Esophagus muscularis mucosa (tissue), 3 donors: ENCODE measurements at regions not wholly inside any gene's neighbourhood (a gene's known extent, or its start where the extent isn't known, plus 50 kb on each side); places are given as distances from the start of the nearest gene placed in this dataset.

ENCODE experiments used
- POLR2AphosphoS5 ChIP-seq, 2 donors: sonication (generic); formaldehyde crosslinking; IDR thresholded peaks; one replicate each; pipeline ENCODE4 v1.6.1; 2017; ENCODE audit warnings: antibody characterized with exemption in 2 of 2
- TF ChIP-seq, protein P1 (sequence below), 3 experiments: fragments of 200-600 bp in 2 of 3; fragments of 450-650 bp in 1 of 3; sonication (generic) in 2 of 3; IDR thresholded peaks; one replicate each; pipeline ENCODE4 v1.5.1; 2017 to 2019; ENCODE audit warnings: antibody characterized with exemption in 3 of 3, mild to moderate bottlenecking in 2 of 3, moderate library complexity in 1 of 3

DNA sequence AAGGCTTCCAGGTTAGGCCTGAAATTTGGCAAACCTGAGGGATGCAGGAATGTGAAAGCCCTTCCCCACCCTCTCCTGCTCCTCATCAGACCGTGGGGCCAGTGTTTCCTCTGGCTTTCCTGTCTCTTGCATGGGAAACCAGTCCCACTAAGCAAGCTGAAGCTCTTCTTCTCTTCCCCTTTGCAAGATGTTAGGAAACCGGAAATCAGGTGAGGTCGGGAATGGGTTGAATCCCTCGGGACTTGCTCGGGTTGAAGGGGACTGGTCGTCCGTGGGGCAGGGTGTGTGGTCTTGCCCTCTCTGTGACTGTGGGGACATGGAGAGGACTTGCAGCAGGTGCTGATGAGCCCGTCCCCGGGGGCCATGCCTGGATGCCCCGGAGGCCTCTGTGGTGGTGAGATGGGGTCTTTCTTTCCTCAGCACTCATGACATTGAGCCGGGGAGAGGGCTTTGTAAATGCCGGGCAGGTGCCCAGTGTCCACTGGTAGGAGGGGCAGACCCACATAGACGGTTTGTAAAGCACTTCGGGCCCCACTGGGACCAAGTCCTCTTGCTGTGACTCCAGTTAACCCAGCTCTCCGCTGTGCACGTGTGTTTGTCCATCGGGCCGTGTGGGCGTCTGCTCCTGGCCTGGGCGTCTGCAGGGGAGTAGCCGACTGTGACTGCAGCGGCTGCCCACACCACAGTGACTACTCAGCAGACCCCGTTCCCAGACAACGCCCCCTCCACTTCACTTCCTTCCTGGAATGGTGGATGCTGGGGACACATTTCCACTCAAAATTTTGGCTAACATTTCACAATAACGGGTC lies 373.9 kb downstream of the GLRX3 start:
- TF ChIP-seq, protein P1, sequence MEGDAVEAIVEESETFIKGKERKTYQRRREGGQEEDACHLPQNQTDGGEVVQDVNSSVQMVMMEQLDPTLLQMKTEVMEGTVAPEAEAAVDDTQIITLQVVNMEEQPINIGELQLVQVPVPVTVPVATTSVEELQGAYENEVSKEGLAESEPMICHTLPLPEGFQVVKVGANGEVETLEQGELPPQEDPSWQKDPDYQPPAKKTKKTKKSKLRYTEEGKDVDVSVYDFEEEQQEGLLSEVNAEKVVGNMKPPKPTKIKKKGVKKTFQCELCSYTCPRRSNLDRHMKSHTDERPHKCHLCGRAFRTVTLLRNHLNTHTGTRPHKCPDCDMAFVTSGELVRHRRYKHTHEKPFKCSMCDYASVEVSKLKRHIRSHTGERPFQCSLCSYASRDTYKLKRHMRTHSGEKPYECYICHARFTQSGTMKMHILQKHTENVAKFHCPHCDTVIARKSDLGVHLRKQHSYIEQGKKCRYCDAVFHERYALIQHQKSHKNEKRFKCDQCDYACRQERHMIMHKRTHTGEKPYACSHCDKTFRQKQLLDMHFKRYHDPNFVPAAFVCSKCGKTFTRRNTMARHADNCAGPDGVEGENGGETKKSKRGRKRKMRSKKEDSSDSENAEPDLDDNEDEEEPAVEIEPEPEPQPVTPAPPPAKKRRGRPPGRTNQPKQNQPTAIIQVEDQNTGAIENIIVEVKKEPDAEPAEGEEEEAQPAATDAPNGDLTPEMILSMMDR (IDR thresholded peaks at IDR 0.05): no peak
- TF ChIP-seq POLR2AphosphoS5 (IDR thresholded peaks at IDR 0.05): no peak
